ENCODE measurements at regions not wholly inside any gene's neighbourhood (a gene's known extent, or its start where the extent isn't known, plus 50 kb on each side); places are given as distances from the start of the nearest gene placed in this dataset.

DNA sequence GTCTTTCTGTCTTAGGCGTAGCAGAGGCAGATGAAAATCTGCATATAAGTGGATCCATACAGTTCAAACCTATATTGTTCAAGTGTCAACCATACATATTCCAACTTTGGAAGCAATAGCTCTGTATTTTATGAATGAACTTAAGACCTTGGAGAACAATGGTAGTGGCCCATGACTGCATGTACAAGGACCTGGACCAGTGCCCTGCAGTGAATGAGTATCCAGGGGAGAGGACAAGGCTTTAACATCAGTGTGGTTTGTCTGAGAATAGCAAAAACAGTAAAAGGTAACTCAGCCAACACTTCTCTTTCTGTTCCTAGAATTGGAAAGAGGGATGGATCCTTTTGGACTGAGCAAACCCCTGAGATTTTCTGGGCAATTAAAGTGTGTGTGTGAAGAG, 230.8 kb upstream of the LINC00305 start:
- TF ChIP-seq, protein P1, sequence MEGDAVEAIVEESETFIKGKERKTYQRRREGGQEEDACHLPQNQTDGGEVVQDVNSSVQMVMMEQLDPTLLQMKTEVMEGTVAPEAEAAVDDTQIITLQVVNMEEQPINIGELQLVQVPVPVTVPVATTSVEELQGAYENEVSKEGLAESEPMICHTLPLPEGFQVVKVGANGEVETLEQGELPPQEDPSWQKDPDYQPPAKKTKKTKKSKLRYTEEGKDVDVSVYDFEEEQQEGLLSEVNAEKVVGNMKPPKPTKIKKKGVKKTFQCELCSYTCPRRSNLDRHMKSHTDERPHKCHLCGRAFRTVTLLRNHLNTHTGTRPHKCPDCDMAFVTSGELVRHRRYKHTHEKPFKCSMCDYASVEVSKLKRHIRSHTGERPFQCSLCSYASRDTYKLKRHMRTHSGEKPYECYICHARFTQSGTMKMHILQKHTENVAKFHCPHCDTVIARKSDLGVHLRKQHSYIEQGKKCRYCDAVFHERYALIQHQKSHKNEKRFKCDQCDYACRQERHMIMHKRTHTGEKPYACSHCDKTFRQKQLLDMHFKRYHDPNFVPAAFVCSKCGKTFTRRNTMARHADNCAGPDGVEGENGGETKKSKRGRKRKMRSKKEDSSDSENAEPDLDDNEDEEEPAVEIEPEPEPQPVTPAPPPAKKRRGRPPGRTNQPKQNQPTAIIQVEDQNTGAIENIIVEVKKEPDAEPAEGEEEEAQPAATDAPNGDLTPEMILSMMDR (IDR thresholded peaks at IDR 0.05; ENCODE audit: low read depth, low read length, poor library complexity, severe bottlenecking): no peak
- no peak for TF ChIP-seq EZH2phosphoT487 (IDR thresholded peaks at IDR 0.05; ENCODE audit: borderline replicate concordance, low read length)
